Kidney (tissue), 13 donors: ENCODE measurements at regions not wholly inside any gene's neighbourhood (a gene's known extent, or its start where the extent isn't known, plus 50 kb on each side); places are given as distances from the start of the nearest gene placed in this dataset.

Experiments used
- DNase-seq, 5 donors: peaks; one replicate each; pipeline ENCODE4 v3.0.0-alpha.2; 2013 to 2020
- FAIRE-seq: peaks from 2 replicates; lab custom pipeline; 2012; peaks lifted over from hg19 to GRCh38; lab: Jason Lieb, UNC
- H3K27ac ChIP-seq, 2 donors: one replicate each; pipeline ENCODE4 v1.7.0; 2013; ENCODE audit warnings: low read depth in 2 of 2, low read length in 2 of 2, inconsistent platforms in 1 of 2
- H3K27me3 ChIP-seq: one replicate; pipeline ENCODE4 v1.7.1; 2013; ENCODE audit warnings: low read length, inconsistent platforms; ENCODE audit not compliant: control insufficient read depth, insufficient read depth
- H3K36me3 ChIP-seq, 3 donors: one replicate each; pipeline versions ENCODE4 v1.7.0 to v1.7.1; 2013; ENCODE audit warnings: low read length in 3 of 3, control low read depth in 1 of 3, inconsistent platforms in 1 of 3; ENCODE audit not compliant: insufficient read depth in 3 of 3, control insufficient read depth in 2 of 3
- H3K4me1 ChIP-seq, 3 donors: one replicate each; pipeline versions ENCODE4 v1.7.0 to v1.7.1; 2013; ENCODE audit warnings: low read length in 3 of 3, inconsistent platforms in 1 of 3, low read depth in 1 of 3; ENCODE audit not compliant: control insufficient read depth in 2 of 3, insufficient read depth in 2 of 3
- H3K4me3 ChIP-seq, 3 donors: one replicate each; pipeline versions ENCODE4 v1.7.0 to v1.8.1; 2013; ENCODE audit warnings: low read length in 3 of 3, control low read depth in 1 of 3, inconsistent platforms in 1 of 3
- H3K9ac ChIP-seq, 3 donors: one replicate each; pipeline versions ENCODE4 v1.7.0 to v1.7.1; 2013; ENCODE audit warnings: low read length in 3 of 3, control low read depth in 1 of 3, inconsistent platforms in 1 of 3
- H3K9me3 ChIP-seq, 3 donors: one replicate each; pipeline versions ENCODE4 v1.7.0 to v1.7.1; 2013; ENCODE audit warnings: low read length in 3 of 3, control low read depth in 1 of 3, inconsistent platforms in 1 of 3; ENCODE audit not compliant: control insufficient read depth in 2 of 3, insufficient read depth in 1 of 3
- CTCF ChIP-seq: IDR thresholded peaks from 3 replicates; pipeline ENCODE4 v1.5.1; 2012; ENCODE audit warnings: mild to moderate bottlenecking, moderate library complexity, borderline replicate concordance; ENCODE audit not compliant: insufficient read depth; ENCODE audit errors: extremely low read depth
- intact Hi-C: fragments of 100-400 bp; cut with DNase I; formaldehyde crosslinking; loops from one replicate; pipeline ENCODE4 v1.11.1; 2022
- donor health status: control.
- donor health status: control.
- donor health status: control.
- donor health status: control.
- donor health status: control.
- donor health status: DM: yes; HTN: yes; CAD: no.
- donor health status: Normal renal cell carcinoma (clear cell type).

GRCh38 chr5:117461966-117462365 is 887.3 kb upstream of the SEMA6A start:
- no peak overlapping the region for H3K9ac ChIP-seq
- H3K27me3 ChIP-seq, result no peaks in the 10 kb centered on the region
- no peak overlapping the region for H3K27ac ChIP-seq
- intact Hi-C loops, result no loop called here
- TF ChIP-seq CTCF, result no peak
- H3K4me1 ChIP-seq, result no peaks in the 10 kb centered on the region
- H3K9me3 ChIP-seq, result no peaks in the 10 kb centered on the region
- H3K36me3 ChIP-seq, result no peaks in the 10 kb centered on the region
- FAIRE-seq, result no peak
- no peak for DNase-seq
- no peak overlapping the region for H3K4me3 ChIP-seq

GRCh38 chr5:117461403-117461802 is 886.8 kb upstream of the SEMA6A start:
- DNase-seq, result no peak
- H3K36me3 ChIP-seq, result no peaks in the 10 kb centered on the region
- no peaks in the 10 kb centered on the region for H3K27me3 ChIP-seq
- no peak overlapping the region for H3K4me3 ChIP-seq
- no peak for FAIRE-seq
- H3K9me3 ChIP-seq, result no peaks in the 10 kb centered on the region
- no peaks in the 10 kb centered on the region for H3K4me1 ChIP-seq
- no peak overlapping the region for H3K9ac ChIP-seq
- no peak for TF ChIP-seq CTCF
- intact Hi-C loops, result no loop called here
- H3K27ac ChIP-seq, result no peak overlapping the region

- no peak for TF ChIP-seq CTCF
- no peaks in the 10 kb centered on the region for H3K9me3 ChIP-seq
Observed at GRCh38 chr5:117457656-117458055, 883.0 kb upstream of the SEMA6A start.

GRCh38 chr5:117456866-117457470 is 882.3 kb upstream of the SEMA6A start:
- TF ChIP-seq CTCF, result no peak
- no peaks in the 10 kb centered on the region for H3K9me3 ChIP-seq
- no peak overlapping the region for H3K4me3 ChIP-seq
- no peak for FAIRE-seq
- no peaks in the 10 kb centered on the region for H3K27me3 ChIP-seq
- no peaks in the 10 kb centered on the region for H3K36me3 ChIP-seq
- H3K27ac ChIP-seq, result no peak overlapping the region
- no peak for DNase-seq
- no peak overlapping the region for H3K9ac ChIP-seq
- H3K4me1 ChIP-seq, result no peaks in the 10 kb centered on the region
- intact Hi-C loops, result loop anchor here (10.0 kb wide), 1 partner anchor 1338 kb away; no protein-coding TSS in a partner anchor

More at GRCh38 chr5:117457656-117458055, 883.0 kb upstream of the SEMA6A start:
- no peak overlapping the region for H3K27ac ChIP-seq
- no peaks in the 10 kb centered on the region for H3K4me1 ChIP-seq
- H3K4me3 ChIP-seq, result no peak overlapping the region
- no peak for DNase-seq
- H3K9ac ChIP-seq, result no peak overlapping the region
- H3K27me3 ChIP-seq, result no peaks in the 10 kb centered on the region
- FAIRE-seq, result peak; percentile 8
- intact Hi-C loops, result loop anchor here (10.0 kb wide), 1 partner anchor 1337 kb away; no protein-coding TSS in a partner anchor
- no peaks in the 10 kb centered on the region for H3K36me3 ChIP-seq
